Activated B cell treated with CpG ODN at 0.5 μM for 24 hours (primary cell): ENCODE measurements at regions not wholly inside any gene's neighbourhood (a gene's known extent, or its start where the extent isn't known, plus 50 kb on each side); places are given as distances from the start of the nearest gene placed in this dataset.

Source experiments
- ATAC-seq: fragments of 200-7000 bp; cut with Tn5 transposase; one replicate; pipeline ENCODE4 v1.10.0; 2021; ENCODE audit warnings: low read depth, mild to moderate bottlenecking, moderate library complexity
- CTCF ChIA-PET: fragments of 350-600 bp; sonication (Branson Sonifier 250); formaldehyde crosslinking; loops from one replicate; lab custom pipeline; 2021; ENCODE audit warnings: antibody characterized with exemption; lab: Charles Lee
- POLR2A ChIA-PET: fragments of 350-600 bp; sonication (Branson Sonifier 250); formaldehyde crosslinking; loops from one replicate; lab custom pipeline; 2021; ENCODE audit warnings: antibody characterized with exemption; lab: Charles Lee
- DNase-seq: peaks from one replicate; pipeline ENCODE4 v3.0.0; 2022
- H3K27ac Mint-ChIP-seq: one replicate; pipeline ENCODE4 v1.8.0; 2020; ENCODE audit warnings: mixed read lengths
- H3K27me3 Mint-ChIP-seq: one replicate; pipeline ENCODE4 v1.8.0; 2021; ENCODE audit warnings: mixed read lengths
- H3K36me3 Mint-ChIP-seq: one replicate; pipeline ENCODE4 v1.8.0; 2021; ENCODE audit warnings: low read depth, mixed read lengths
- H3K4me1 Mint-ChIP-seq: one replicate; pipeline ENCODE4 v1.8.0; 2021; ENCODE audit warnings: mixed read lengths
- H3K4me3 Mint-ChIP-seq: one replicate; pipeline ENCODE4 v1.8.0; 2020; ENCODE audit warnings: mild to moderate bottlenecking, mixed read lengths
- H3K9me3 Mint-ChIP-seq: one replicate; pipeline ENCODE4 v1.8.0; 2020; ENCODE audit warnings: mixed read lengths
- CTCF ChIP-seq: fragments of 200-600 bp; IDR thresholded peaks from one replicate; pipeline ENCODE4 v1.8.0; 2022; ENCODE audit warnings: antibody characterized with exemption, mild to moderate bottlenecking
- intact Hi-C: fragments of 100-400 bp; cut with micrococcal nuclease; formaldehyde crosslinking; loops from one replicate; pipeline ENCODE4 v1.15.1; 2024

GRCh38 chr16:35339337-35339736, 1879.9 kb downstream of the TP53TG3F start:
- Mint-ChIP-seq H3K36me3 (no peaks in the 10 kb centered on the region), H3K27ac (no peak overlapping the region), H3K4me3 (no peak overlapping the region), H3K9me3 (peaks cover 30% of the 10 kb centered on the region), H3K27me3 (no peaks in the 10 kb centered on the region), H3K4me1 (no peaks in the 10 kb centered on the region)
- intact Hi-C loops, result no loop called here
- no peak for TF ChIP-seq CTCF
- ChIA-PET POLR2A (no interaction called here), CTCF (no interaction called here)
- ATAC-seq (no peak), DNase-seq (no peak)

- H3K36me3 Mint-ChIP-seq, result no peaks in the 10 kb centered on the region
- H3K9me3 Mint-ChIP-seq, result peaks cover 37% of the 10 kb centered on the region
- CTCF ChIA-PET, result no interaction called here
Observed at GRCh38 chr16:35342012-35342411, 1882.6 kb downstream of the TP53TG3F start.

GRCh38 chr16:35344012-35344762, 1884.8 kb downstream of the TP53TG3F start:
- Mint-ChIP-seq H3K9me3 (peaks cover 39% of the 10 kb centered on the region), H3K4me3 (no peak overlapping the region), H3K4me1 (no peaks in the 10 kb centered on the region), H3K36me3 (no peaks in the 10 kb centered on the region), H3K27me3 (no peaks in the 10 kb centered on the region), H3K27ac (no peak overlapping the region)
- ChIA-PET POLR2A (no interaction called here), CTCF (no interaction called here)
- DNase-seq (no peak), ATAC-seq (no peak)
- no peak for TF ChIP-seq CTCF
- intact Hi-C loops, result no loop called here

More at GRCh38 chr16:35342012-35342411, 1882.6 kb downstream of the TP53TG3F start:
- intact Hi-C loops, result no loop called here
- POLR2A ChIA-PET, result no interaction called here
- H3K27me3 Mint-ChIP-seq, result no peaks in the 10 kb centered on the region
- TF ChIP-seq CTCF, result no peak
- H3K4me1 Mint-ChIP-seq, result no peaks in the 10 kb centered on the region
- ATAC-seq (no peak), DNase-seq (no peak)
- H3K4me3 Mint-ChIP-seq, result no peak overlapping the region
- H3K27ac Mint-ChIP-seq, result no peak overlapping the region

GRCh38 chr16:35352431-35352830, 1893.0 kb downstream of the TP53TG3F start:
- intact Hi-C loops, result no loop called here
- TF ChIP-seq CTCF, result no peak
- Mint-ChIP-seq H3K27me3 (no peaks in the 10 kb centered on the region), H3K27ac (no peak overlapping the region), H3K4me1 (no peaks in the 10 kb centered on the region), H3K4me3 (no peak overlapping the region), H3K9me3 (peaks cover 15% of the 10 kb centered on the region), H3K36me3 (no peaks in the 10 kb centered on the region)
- ChIA-PET POLR2A (no interaction called here), CTCF (no interaction called here)
- ATAC-seq, result no peak
- DNase-seq, result no peak

- TF ChIP-seq CTCF, result no peak
- no peaks in the 10 kb centered on the region for H3K27me3 Mint-ChIP-seq
- H3K36me3 Mint-ChIP-seq, result no peaks in the 10 kb centered on the region
- H3K27ac Mint-ChIP-seq, result no peak overlapping the region
- CTCF ChIA-PET, result no interaction called here
- no peaks in the 10 kb centered on the region for H3K4me1 Mint-ChIP-seq
- DNase-seq, result no peak
- POLR2A ChIA-PET, result no interaction called here
- no peak overlapping the region for H3K4me3 Mint-ChIP-seq
- intact Hi-C loops, result no loop called here
- H3K9me3 Mint-ChIP-seq, result peaks cover 15% of the 10 kb centered on the region
- no peak for ATAC-seq
Observed at GRCh38 chr16:35363510-35363909, 1904.1 kb downstream of the TP53TG3F start.
